GM23338 (cell line): ENCODE measurements at regions not wholly inside any gene's neighbourhood (a gene's known extent, or its start where the extent isn't known, plus 50 kb on each side); places are given as distances from the start of the nearest gene placed in this dataset.

Source experiments
- ATAC-seq: fragments of 200-7000 bp; cut with Tn5 transposase; 3 replicates; pipeline ENCODE4 v1.9.1; 2020
- DNase-seq: peaks from one replicate; pipeline ENCODE4 v3.0.0-alpha.2; 2015; ENCODE audit warnings: low spot score
- H2AFZ ChIP-seq: fragments of 200-600 bp; sonication (generic); 2 replicates; pipeline ENCODE4 v1.8.0; 2016; ENCODE audit warnings: antibody characterized with exemption, mild to moderate bottlenecking, moderate library complexity
- H3F3A ChIP-seq: fragments of 200-600 bp; sonication (generic); replicated peaks from 2 replicates; pipeline ENCODE4 v1.8.0; 2017; ENCODE audit warnings: antibody characterized with exemption, mixed run types, low read depth
- H3K27ac ChIP-seq: fragments of 200-600 bp; sonication (generic); 2 replicates; pipeline ENCODE4 v1.6.1; 2016; ENCODE audit warnings: low read depth
- H3K27me3 ChIP-seq: fragments of 200-600 bp; sonication (generic); 2 replicates; pipeline ENCODE4 v1.8.0; 2016; ENCODE audit warnings: mild to moderate bottlenecking, mixed run types, moderate library complexity; ENCODE audit not compliant: insufficient read depth
- H3K36me3 ChIP-seq: fragments of 200-600 bp; sonication (generic); 2 replicates; pipeline ENCODE4 v1.8.0; 2016; ENCODE audit warnings: mild to moderate bottlenecking; ENCODE audit not compliant: insufficient read depth
- H3K4me1 ChIP-seq: fragments of 200-600 bp; sonication (generic); 2 replicates; pipeline ENCODE4 v1.8.0; 2016; ENCODE audit warnings: mild to moderate bottlenecking, moderate library complexity; ENCODE audit not compliant: insufficient read depth
- H3K4me2 ChIP-seq: fragments of 200-600 bp; sonication (generic); 2 replicates; pipeline ENCODE4 v1.7.1; 2017; ENCODE audit warnings: mixed run types
- H3K4me3 ChIP-seq: fragments of 200-600 bp; sonication (generic); 2 replicates; pipeline ENCODE4 v1.6.1; 2016; ENCODE audit warnings: mixed run types
- H3K79me2 ChIP-seq: fragments of 200-600 bp; sonication (generic); replicated peaks from 2 replicates; pipeline ENCODE4 v1.8.0; 2017; ENCODE audit warnings: mild to moderate bottlenecking; ENCODE audit not compliant: insufficient read depth
- H3K9me2 ChIP-seq: fragments of 200-600 bp; sonication (generic); 2 replicates; pipeline ENCODE4 v1.8.0; 2017; ENCODE audit not compliant: insufficient read depth
- H4K20me1 ChIP-seq: fragments of 200-600 bp; sonication (generic); replicated peaks from 2 replicates; pipeline ENCODE4 v1.8.0; 2017; ENCODE audit warnings: mild to moderate bottlenecking; ENCODE audit not compliant: insufficient read depth
- H3K27ac Mint-ChIP-seq: 2 replicates; pipeline ENCODE4 v1.8.0; 2020; ENCODE audit warnings: inconsistent platforms, mild to moderate bottlenecking, moderate library complexity, mixed read lengths
- H3K27me3 Mint-ChIP-seq: 3 replicates; pipeline ENCODE4 v1.8.0; 2022; ENCODE audit warnings: low read depth, mild to moderate bottlenecking, moderate library complexity, mixed read lengths, inconsistent platforms; ENCODE audit not compliant: insufficient read depth, poor library complexity
- H3K36me3 Mint-ChIP-seq: 3 replicates; pipeline ENCODE4 v1.8.0; 2021; ENCODE audit warnings: low read depth, mild to moderate bottlenecking, inconsistent platforms, moderate library complexity, mixed read lengths
- H3K4me1 Mint-ChIP-seq: 3 replicates; pipeline ENCODE4 v1.8.0; 2020; ENCODE audit warnings: mild to moderate bottlenecking, inconsistent platforms, mixed read lengths
- H3K4me3 Mint-ChIP-seq: 3 replicates; pipeline ENCODE4 v1.8.0; 2021; ENCODE audit warnings: moderate library complexity, mild to moderate bottlenecking, inconsistent platforms, mixed read lengths
- H3K9me3 Mint-ChIP-seq: 3 replicates; pipeline ENCODE4 v1.8.0; 2020; ENCODE audit warnings: moderate library complexity, mild to moderate bottlenecking, inconsistent platforms, mixed read lengths
- CREB1 ChIP-seq: fragments of 250-450 bp; sonication (Bioruptor Pico); IDR thresholded peaks from 2 replicates; pipeline ENCODE4 v1.5.0; 2020; ENCODE audit warnings: low read depth, mild to moderate bottlenecking, moderate library complexity
- ETS1 ChIP-seq: IDR thresholded peaks from 2 replicates; pipeline ENCODE4 v1.6.1; 2016; ENCODE audit warnings: antibody characterized with exemption
- EZH2 ChIP-seq: fragments of 200-600 bp; sonication (generic); IDR thresholded peaks from one replicate; pipeline ENCODE4 v1.8.0; 2017; ENCODE audit warnings: antibody characterized with exemption, mild to moderate bottlenecking, low read depth; ENCODE audit not compliant: unreplicated experiment
- EZH2phosphoT487 ChIP-seq: fragments of 200-600 bp; sonication (generic); IDR thresholded peaks from one replicate; pipeline ENCODE4 v1.8.1; 2018; ENCODE audit warnings: antibody characterized with exemption; ENCODE audit not compliant: unreplicated experiment
- JUNB ChIP-seq: IDR thresholded peaks from one replicate; pipeline ENCODE4 v1.6.1; 2016; ENCODE audit warnings: antibody characterized with exemption; ENCODE audit not compliant: unreplicated experiment
- NANOG ChIP-seq: IDR thresholded peaks from 2 replicates; pipeline ENCODE4 v1.6.1; 2016; ENCODE audit warnings: antibody characterized with exemption, borderline replicate concordance
- POLR2AphosphoS5 ChIP-seq: IDR thresholded peaks from 2 replicates; pipeline ENCODE4 v1.6.1; 2016; ENCODE audit warnings: antibody characterized with exemption, low read depth
- STAT1 ChIP-seq: IDR thresholded peaks from one replicate; pipeline ENCODE4 v1.6.1; 2016; ENCODE audit warnings: antibody characterized with exemption; ENCODE audit not compliant: unreplicated experiment
- ZNF114 ChIP-seq: fragments of 250-450 bp; sonication (Bioruptor Pico); IDR thresholded peaks from 2 replicates; pipeline ENCODE4 v1.5.0; 2020; ENCODE audit warnings: mild to moderate bottlenecking, moderate library complexity
- ZNF462 ChIP-seq: fragments of 250-450 bp; sonication (Bioruptor Pico); IDR thresholded peaks from 2 replicates; pipeline ENCODE4 v1.5.0; 2020; ENCODE audit warnings: mild to moderate bottlenecking, moderate library complexity
- TF ChIP-seq, protein P1 (sequence below), 2 experiments: fragments of 200-600 bp in 1 of 2; sonication (generic) in 1 of 2; conservative IDR thresholded peaks; 2 replicates each; pipeline versions ENCODE4 v1.5.1 to v1.6.1; 2016 to 2017; ENCODE audit warnings: antibody characterized with exemption in 2 of 2, low read depth in 2 of 2, mild to moderate bottlenecking in 2 of 2, moderate library complexity in 1 of 2

- DNase-seq = no peak
- Mint-ChIP-seq H3K27ac (no peak overlapping the region), H3K9me3 (no peaks in the 10 kb centered on the region; the same call in 2 of the 3 replicates), H3K4me3 (no peak overlapping the region), H3K36me3 (peaks cover 7% of the 10 kb centered on the region; the same call in 1 of the 3 replicates), H3K4me1 (no peaks in the 10 kb centered on the region), H3K27me3 (no peaks in the 10 kb centered on the region)
- H3F3A ChIP-seq = no peaks in the 10 kb centered on the region
- H3K27ac ChIP-seq = no peak overlapping the region
- no peak overlapping the region for H2AFZ ChIP-seq
- no peaks in the 10 kb centered on the region for H3K79me2 ChIP-seq
- no peaks in the 10 kb centered on the region for H3K9me2 ChIP-seq
- no peak overlapping the region for H3K4me2 ChIP-seq
- H3K4me1 ChIP-seq = no peaks in the 10 kb centered on the region
- no peaks in the 10 kb centered on the region for H3K27me3 ChIP-seq
- no peaks in the 10 kb centered on the region for H3K36me3 ChIP-seq
- TF ChIP-seq JUNB = no peak
- no peak for TF ChIP-seq POLR2AphosphoS5
- TF ChIP-seq CREB1 (CRISPR knock-in tag) = no peak
- TF ChIP-seq ETS1 = no peak
- no peaks in the 10 kb centered on the region for H4K20me1 ChIP-seq
- no peak overlapping the region for H3K4me3 ChIP-seq
- no peak for ATAC-seq
Observed at GRCh38 chr9:30943446-30944224, 1440.8 kb upstream of the ACO1 start.

DNA sequence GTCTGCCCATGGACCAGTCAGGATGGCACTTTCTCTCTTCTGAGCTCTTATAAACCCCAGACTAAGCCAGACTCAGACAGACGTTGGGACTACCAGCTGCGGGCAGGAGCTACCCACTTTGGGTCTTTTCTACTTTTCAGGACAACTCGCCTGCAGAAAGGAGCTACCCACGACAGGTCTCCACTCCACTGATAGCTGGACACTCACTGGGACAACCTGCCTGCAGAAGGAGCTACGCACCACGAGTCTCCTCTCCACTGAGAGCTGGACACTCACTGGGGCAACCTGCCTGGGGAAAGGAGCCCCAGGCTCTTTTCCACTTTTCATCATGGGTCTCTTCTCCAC lies 1440.2 kb upstream of the ACO1 start:
- Mint-ChIP-seq H3K4me3 (no peak overlapping the region), H3K36me3 (peaks cover 7% of the 10 kb centered on the region; the same call in 1 of the 3 replicates), H3K9me3 (no peaks in the 10 kb centered on the region; the same call in 2 of the 3 replicates), H3K27ac (no peak overlapping the region), H3K4me1 (no peaks in the 10 kb centered on the region), H3K27me3 (no peaks in the 10 kb centered on the region)
- no peak overlapping the region for H2AFZ ChIP-seq
- no peaks in the 10 kb centered on the region for H3K36me3 ChIP-seq
- no peaks in the 10 kb centered on the region for H3K79me2 ChIP-seq
- H3K27ac ChIP-seq = no peak overlapping the region
- no peak overlapping the region for H3K4me3 ChIP-seq
- DNase-seq (no peak), ATAC-seq (no peak)
- H4K20me1 ChIP-seq = no peaks in the 10 kb centered on the region
- H3K4me2 ChIP-seq = no peak overlapping the region
- H3K9me2 ChIP-seq = no peaks in the 10 kb centered on the region
- no peaks in the 10 kb centered on the region for H3F3A ChIP-seq
- no peaks in the 10 kb centered on the region for H3K27me3 ChIP-seq
- TF ChIP-seq, protein P1, sequence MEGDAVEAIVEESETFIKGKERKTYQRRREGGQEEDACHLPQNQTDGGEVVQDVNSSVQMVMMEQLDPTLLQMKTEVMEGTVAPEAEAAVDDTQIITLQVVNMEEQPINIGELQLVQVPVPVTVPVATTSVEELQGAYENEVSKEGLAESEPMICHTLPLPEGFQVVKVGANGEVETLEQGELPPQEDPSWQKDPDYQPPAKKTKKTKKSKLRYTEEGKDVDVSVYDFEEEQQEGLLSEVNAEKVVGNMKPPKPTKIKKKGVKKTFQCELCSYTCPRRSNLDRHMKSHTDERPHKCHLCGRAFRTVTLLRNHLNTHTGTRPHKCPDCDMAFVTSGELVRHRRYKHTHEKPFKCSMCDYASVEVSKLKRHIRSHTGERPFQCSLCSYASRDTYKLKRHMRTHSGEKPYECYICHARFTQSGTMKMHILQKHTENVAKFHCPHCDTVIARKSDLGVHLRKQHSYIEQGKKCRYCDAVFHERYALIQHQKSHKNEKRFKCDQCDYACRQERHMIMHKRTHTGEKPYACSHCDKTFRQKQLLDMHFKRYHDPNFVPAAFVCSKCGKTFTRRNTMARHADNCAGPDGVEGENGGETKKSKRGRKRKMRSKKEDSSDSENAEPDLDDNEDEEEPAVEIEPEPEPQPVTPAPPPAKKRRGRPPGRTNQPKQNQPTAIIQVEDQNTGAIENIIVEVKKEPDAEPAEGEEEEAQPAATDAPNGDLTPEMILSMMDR (conservative IDR thresholded peaks at IDR 0.05; ENCODE audit: low read depth in 2 of 2) = no peak
- TF ChIP-seq EZH2 (no peak), EZH2phosphoT487 (no peak), NANOG (no peak), STAT1 (no peak), ZNF114 (CRISPR knock-in tag) (no peak), ZNF462 (CRISPR knock-in tag) (no peak)
- no peaks in the 10 kb centered on the region for H3K4me1 ChIP-seq
